ENCODE measurements at regions not wholly inside any gene's neighbourhood (a gene's known extent, or its start where the extent isn't known, plus 50 kb on each side); places are given as distances from the start of the nearest gene placed in this dataset.

DNA sequence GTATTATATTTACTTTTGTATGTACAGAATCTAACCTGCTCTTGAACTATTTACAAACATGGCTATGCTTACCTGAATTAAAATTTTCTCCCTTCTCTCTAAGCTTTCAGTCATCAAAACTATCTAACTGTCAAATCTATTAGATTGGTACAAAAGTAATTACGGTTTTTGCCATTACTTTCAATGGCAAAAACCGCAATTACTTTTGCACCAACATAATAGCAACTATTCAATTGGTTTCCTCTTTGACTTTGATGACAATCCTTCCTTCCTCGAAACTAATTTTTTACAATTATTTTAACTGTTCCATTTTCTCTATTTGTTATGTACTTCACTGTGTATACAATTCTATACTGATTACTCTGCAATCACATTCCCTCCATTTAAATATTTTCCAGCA is 1019.4 kb upstream of the CDH2 start:
- DNase-seq (ENCODE audit: low spot score in 2 of 2) = no peak
- H3K4me3 ChIP-seq (ENCODE audit: low read depth, poor library complexity, severe bottlenecking) = no peak overlapping the region
- intact Hi-C loops (cut with DNase I; ENCODE audit: low total_unique reads) = no loop called here
- 91% methylated on average over 3 of the region's 3 CpGs for WGBS, 2 donors
- TF ChIP-seq CTCF (IDR thresholded peaks at IDR 0.05) (no peak), POLR2A (IDR thresholded peaks at IDR 0.05) (no peak)

GRCh38 chr18:29191263-29191662 is 1014.3 kb upstream of the CDH2 start:
- no peak for TF ChIP-seq CTCF (IDR thresholded peaks at IDR 0.05)
- no peak for TF ChIP-seq POLR2A (IDR thresholded peaks at IDR 0.05)
- WGBS, 2 donors = 70 to 71% methylated on average over 3 of the region's 3 CpGs
- no peak for DNase-seq (ENCODE audit: low spot score in 2 of 2)
- intact Hi-C loops (cut with DNase I; ENCODE audit: low total_unique reads) = no loop called here
- H3K4me3 ChIP-seq (ENCODE audit: low read depth, poor library complexity, severe bottlenecking) = no peak overlapping the region

- TF ChIP-seq POLR2A (IDR thresholded peaks at IDR 0.05) (no peak), CTCF (IDR thresholded peaks at IDR 0.05) (no peak)
- no peak overlapping the region for H3K4me3 ChIP-seq (ENCODE audit: low read depth, poor library complexity, severe bottlenecking)
- intact Hi-C loops (cut with DNase I; ENCODE audit: low total_unique reads) = no loop called here
- no peak for DNase-seq (ENCODE audit: low spot score in 2 of 2)
Observed at GRCh38 chr18:29188760-29189159, 1011.8 kb upstream of the CDH2 start.

DNA sequence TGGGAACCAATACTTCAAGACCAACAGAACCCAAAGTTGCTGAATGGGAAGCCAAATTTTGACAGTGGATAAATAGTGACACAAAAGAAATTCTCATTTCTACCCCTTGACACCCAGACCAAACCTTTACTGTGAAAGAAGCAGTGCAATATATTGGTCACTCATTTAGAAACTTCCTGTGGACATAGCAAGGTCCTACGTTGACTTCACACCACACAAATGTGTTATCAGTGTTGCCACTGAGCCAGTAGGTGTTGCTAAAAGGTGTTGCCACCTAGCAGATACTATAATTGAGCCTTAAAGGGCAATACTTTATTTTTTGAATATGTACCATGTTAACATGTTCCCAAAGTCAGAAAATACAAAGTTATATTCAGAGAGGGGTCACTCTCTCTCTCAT is 1008.9 kb upstream of the CDH2 start:
- 70 to 86% methylated on average over 1 of the region's 1 CpG for WGBS, 2 donors
- no peak for TF ChIP-seq CTCF (IDR thresholded peaks at IDR 0.05)
- TF ChIP-seq POLR2A (IDR thresholded peaks at IDR 0.05) = no peak

DNA sequence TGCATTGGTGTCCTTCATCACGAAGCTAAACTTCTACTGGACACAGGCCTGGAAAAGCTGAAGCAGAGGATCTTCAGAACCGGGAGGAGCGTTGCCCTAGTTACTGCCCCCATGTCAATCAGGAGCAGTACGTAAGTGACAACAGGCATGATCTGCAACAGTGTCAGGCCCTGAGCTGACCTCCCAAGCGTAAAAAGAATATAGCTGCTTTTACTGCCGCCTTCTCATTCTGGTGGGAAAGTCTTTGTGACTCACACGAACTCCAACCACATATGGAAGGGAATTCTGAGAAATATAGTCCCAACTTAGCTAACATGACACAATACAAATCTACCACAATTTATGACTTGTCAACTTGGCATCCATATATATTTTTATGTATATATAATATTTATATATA is 1007.7 kb upstream of the CDH2 start:
- intact Hi-C loops (cut with DNase I; ENCODE audit: low total_unique reads) = no loop called here
- 85 to 90% methylated on average over 7 of the region's 7 CpGs for WGBS, 2 donors
- H3K4me3 ChIP-seq (ENCODE audit: low read depth, poor library complexity, severe bottlenecking) = no peak overlapping the region
- TF ChIP-seq POLR2A (IDR thresholded peaks at IDR 0.05) (no peak), CTCF (IDR thresholded peaks at IDR 0.05) (no peak)
- no peak for DNase-seq (ENCODE audit: low spot score in 2 of 2)

More for the DNA sequence above, 1008.9 kb upstream of the CDH2 start:
- intact Hi-C loops (cut with DNase I; ENCODE audit: low total_unique reads) = no loop called here
- DNase-seq (ENCODE audit: low spot score in 2 of 2) = no peak
- H3K4me3 ChIP-seq (ENCODE audit: low read depth, poor library complexity, severe bottlenecking) = no peak overlapping the region

DNA sequence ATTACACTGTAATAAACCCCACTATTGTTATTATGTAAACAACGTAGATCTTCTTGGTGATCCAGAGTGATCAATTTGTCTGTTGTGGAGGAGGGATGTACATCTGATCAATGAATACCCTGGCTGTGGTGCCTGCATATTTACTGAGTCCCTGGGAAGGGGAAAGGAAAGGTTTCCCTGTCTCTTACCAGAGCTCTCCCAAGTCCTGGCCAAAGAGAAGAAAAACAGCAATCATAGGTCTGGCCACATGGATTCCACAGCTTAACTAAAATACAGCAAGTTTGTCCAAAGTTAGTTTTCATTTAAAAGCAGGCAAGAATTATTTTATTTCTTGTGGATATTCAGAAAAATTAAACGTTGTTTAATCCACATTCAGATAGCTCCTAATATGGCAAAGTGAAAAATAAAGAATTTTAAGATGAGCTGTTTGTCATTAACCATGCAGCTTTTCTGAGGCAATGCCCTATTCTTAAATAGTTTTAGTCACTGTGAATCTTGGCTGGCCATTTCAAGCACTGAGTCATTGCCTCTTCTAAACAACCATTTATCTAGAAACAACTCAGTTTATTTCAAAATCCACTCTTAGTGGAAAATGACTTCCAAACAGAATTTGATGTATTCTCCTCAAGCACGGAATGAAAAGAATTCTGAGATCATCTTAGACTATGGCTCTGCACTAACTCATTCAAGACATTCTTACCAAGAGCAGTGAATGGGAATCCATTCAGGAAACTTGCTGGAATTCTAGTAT is 1004.4 kb upstream of the CDH2 start:
- H3K4me3 ChIP-seq (ENCODE audit: low read depth, poor library complexity, severe bottlenecking) = no peak overlapping the region
- DNase-seq (ENCODE audit: low spot score in 2 of 2) = peak in 1 of 2 donors; percentile 26
- 34 to 41% methylated on average over 3 of the region's 3 CpGs for WGBS, 2 donors
- intact Hi-C loops (cut with DNase I; ENCODE audit: low total_unique reads) = no loop called here
- TF ChIP-seq POLR2A (IDR thresholded peaks at IDR 0.05) (no peak), CTCF (IDR thresholded peaks at IDR 0.05) (no peak)

Measured in lower leg skin (tissue), 4 donors.